ENCODE measurements at regions not wholly inside any gene's neighbourhood (a gene's known extent, or its start where the extent isn't known, plus 50 kb on each side); places are given as distances from the start of the nearest gene placed in this dataset.

DNA sequence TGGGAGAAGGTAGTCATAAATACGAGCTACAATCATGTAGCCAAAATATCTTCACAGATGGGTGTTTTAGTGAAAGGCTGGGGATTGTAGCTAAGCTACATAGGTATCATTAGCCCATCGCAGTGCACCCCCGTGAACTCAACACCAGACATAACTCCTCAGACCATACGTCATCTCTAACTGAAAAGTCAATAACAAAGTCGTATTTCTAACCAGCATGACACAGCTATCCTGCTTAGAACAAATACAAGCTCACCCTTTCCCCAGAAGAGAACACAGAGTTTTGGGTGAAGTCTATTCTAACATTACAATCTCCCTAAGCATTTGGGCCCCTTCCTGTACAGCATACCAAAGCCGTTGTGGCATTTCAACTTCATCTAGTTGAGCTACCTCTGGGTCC lies 636.6 kb upstream of the DPP6 start:
- TF ChIP-seq, protein P1, sequence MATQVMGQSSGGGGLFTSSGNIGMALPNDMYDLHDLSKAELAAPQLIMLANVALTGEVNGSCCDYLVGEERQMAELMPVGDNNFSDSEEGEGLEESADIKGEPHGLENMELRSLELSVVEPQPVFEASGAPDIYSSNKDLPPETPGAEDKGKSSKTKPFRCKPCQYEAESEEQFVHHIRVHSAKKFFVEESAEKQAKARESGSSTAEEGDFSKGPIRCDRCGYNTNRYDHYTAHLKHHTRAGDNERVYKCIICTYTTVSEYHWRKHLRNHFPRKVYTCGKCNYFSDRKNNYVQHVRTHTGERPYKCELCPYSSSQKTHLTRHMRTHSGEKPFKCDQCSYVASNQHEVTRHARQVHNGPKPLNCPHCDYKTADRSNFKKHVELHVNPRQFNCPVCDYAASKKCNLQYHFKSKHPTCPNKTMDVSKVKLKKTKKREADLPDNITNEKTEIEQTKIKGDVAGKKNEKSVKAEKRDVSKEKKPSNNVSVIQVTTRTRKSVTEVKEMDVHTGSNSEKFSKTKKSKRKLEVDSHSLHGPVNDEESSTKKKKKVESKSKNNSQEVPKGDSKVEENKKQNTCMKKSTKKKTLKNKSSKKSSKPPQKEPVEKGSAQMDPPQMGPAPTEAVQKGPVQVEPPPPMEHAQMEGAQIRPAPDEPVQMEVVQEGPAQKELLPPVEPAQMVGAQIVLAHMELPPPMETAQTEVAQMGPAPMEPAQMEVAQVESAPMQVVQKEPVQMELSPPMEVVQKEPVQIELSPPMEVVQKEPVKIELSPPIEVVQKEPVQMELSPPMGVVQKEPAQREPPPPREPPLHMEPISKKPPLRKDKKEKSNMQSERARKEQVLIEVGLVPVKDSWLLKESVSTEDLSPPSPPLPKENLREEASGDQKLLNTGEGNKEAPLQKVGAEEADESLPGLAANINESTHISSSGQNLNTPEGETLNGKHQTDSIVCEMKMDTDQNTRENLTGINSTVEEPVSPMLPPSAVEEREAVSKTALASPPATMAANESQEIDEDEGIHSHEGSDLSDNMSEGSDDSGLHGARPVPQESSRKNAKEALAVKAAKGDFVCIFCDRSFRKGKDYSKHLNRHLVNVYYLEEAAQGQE (IDR thresholded peaks at IDR 0.05; ENCODE audit: borderline replicate concordance): no peak
- TF ChIP-seq, protein P2, sequence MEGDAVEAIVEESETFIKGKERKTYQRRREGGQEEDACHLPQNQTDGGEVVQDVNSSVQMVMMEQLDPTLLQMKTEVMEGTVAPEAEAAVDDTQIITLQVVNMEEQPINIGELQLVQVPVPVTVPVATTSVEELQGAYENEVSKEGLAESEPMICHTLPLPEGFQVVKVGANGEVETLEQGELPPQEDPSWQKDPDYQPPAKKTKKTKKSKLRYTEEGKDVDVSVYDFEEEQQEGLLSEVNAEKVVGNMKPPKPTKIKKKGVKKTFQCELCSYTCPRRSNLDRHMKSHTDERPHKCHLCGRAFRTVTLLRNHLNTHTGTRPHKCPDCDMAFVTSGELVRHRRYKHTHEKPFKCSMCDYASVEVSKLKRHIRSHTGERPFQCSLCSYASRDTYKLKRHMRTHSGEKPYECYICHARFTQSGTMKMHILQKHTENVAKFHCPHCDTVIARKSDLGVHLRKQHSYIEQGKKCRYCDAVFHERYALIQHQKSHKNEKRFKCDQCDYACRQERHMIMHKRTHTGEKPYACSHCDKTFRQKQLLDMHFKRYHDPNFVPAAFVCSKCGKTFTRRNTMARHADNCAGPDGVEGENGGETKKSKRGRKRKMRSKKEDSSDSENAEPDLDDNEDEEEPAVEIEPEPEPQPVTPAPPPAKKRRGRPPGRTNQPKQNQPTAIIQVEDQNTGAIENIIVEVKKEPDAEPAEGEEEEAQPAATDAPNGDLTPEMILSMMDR (IDR thresholded peaks at IDR 0.05; ENCODE audit: poor library complexity, severe bottlenecking): no peak
- no peak for TF ChIP-seq POLR2AphosphoS5 (IDR thresholded peaks at IDR 0.05)
- no peak for TF ChIP-seq EZH2 (IDR thresholded peaks at IDR 0.05; ENCODE audit: borderline replicate concordance, insufficient read depth, low read length, poor library complexity, severe bottlenecking)
